ENCODE measurements at regions not wholly inside any gene's neighbourhood (a gene's known extent, or its start where the extent isn't known, plus 50 kb on each side); places are given as distances from the start of the nearest gene placed in this dataset.

DNA sequence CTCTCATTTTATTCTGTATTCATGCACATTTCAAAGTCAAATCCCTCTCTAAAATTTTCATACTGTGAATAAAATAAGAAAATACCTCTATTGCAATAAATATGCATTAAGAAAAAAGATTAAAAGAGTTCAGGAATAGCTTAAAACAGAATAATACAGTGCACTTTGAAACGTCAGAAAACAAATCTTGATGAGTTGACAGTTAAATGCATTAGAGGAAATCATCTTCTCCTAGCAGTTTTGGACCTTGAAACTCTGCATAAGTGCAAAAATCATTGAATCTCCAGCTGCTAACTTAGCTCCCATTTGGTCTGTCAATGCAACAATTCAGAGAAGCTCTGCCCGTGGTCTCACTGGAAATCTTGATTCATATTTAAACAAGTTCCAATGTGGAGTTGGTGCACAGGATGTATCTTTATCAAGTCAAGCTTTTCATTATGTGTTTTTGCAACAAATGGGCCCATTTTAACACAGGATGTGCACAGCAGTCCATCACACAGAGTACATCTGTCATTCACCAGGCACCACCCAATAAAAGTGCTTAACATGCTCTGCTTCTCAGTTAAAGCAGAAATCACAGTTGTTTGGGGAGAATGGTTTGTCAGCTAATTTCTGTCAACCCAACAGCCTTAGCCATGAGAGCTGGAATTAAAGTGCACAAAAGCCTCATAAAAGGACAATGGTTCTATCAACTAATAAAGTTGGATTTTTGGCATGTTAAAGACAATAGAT is 98.8 kb upstream of the ARRDC4 start:
- TF ChIP-seq, protein P1, sequence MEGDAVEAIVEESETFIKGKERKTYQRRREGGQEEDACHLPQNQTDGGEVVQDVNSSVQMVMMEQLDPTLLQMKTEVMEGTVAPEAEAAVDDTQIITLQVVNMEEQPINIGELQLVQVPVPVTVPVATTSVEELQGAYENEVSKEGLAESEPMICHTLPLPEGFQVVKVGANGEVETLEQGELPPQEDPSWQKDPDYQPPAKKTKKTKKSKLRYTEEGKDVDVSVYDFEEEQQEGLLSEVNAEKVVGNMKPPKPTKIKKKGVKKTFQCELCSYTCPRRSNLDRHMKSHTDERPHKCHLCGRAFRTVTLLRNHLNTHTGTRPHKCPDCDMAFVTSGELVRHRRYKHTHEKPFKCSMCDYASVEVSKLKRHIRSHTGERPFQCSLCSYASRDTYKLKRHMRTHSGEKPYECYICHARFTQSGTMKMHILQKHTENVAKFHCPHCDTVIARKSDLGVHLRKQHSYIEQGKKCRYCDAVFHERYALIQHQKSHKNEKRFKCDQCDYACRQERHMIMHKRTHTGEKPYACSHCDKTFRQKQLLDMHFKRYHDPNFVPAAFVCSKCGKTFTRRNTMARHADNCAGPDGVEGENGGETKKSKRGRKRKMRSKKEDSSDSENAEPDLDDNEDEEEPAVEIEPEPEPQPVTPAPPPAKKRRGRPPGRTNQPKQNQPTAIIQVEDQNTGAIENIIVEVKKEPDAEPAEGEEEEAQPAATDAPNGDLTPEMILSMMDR (IDR thresholded peaks at IDR 0.05; ENCODE audit: low read length), result no peak
- TF ChIP-seq EZH2 (optimal IDR thresholded peaks at IDR 0.05; ENCODE audit: low read depth, low read length), result no peak
- TF ChIP-seq EZH2phosphoT487 (IDR thresholded peaks at IDR 0.05; ENCODE audit: low read length), result no peak

All from MM.1S (cell line).